ENCODE measurements at regions not wholly inside any gene's neighbourhood (a gene's known extent, or its start where the extent isn't known, plus 50 kb on each side); places are given as distances from the start of the nearest gene placed in this dataset.

DNA sequence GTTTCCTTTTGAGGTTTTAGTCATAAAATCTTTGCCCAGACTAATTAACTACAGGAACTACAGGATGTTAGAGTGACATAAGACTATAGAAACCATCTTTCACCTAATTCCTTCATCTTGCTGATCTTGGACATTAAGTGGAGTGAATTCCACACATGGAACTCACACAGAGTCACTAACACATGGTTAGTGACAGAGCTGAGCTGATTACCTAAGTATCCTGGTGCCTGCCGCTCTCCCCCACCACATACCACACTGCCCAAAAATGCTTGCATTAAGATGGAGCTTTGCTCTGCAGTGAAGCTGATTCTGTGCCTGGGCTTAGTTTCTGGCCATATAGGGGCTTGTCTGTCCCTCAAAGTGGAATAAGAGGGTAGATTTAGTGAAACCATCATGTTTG is 332.9 kb upstream of the NT5C1B start:
- no peak for DNase-seq

DNA sequence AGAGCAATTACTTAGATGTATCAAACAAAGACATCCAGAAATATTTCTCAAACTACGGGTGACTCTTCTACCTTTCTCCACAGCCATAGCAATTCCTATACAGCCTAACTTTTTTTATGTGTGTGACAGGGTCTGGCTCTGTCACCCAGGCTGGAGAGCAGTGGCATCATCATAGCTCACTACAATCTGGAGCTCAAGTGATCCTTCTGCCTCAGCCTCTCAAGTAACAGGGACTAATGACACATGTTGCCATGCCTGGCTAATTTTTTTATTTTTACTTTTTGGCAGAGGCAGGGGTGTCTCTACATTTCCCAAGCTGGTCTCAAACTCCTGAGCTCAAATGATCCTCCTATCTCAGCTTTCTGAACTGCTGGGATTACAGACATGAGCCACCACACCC is 328.9 kb upstream of the NT5C1B start:
- no peak for DNase-seq

DNA sequence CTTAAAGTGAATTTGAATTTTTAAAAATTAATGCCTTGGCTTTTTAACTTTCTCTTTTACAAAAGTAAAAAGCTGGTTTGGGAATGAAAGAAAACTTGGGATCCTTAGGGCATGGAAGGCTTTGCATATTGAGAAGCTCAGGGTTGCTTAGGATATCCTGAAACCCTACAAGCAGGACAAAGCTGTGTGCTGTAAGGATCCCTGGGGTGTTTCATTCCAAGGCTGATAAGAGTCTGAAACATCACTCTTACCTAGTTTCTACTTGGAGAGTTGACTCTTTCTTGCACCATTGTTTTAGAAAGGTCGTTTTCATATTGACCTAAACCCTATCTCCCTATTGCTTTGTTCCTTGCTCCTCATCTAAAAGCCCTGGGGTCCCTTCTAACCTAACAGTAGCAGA is 325.9 kb upstream of the NT5C1B start:
- DNase-seq, result no peak

DNA sequence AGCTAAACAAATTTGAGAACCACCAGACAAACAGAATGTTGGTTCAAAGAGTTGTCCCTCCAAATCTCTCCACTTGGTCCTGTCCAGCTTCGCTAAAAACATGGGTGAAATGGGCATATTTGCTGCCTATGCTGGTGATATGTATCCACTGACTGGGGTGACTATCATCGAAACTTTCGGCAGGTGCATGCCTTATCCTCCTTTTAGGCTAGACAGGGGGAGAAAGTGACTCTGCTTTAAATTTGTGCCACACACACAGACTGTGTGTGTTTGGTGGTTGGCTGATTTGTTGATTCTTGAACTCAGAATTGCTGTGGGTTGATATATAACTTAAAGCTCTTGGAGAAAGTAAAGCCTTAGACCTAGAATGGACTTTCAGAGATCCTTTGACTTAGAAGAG is 324.1 kb upstream of the NT5C1B start:
- DNase-seq, result no peak

DNA sequence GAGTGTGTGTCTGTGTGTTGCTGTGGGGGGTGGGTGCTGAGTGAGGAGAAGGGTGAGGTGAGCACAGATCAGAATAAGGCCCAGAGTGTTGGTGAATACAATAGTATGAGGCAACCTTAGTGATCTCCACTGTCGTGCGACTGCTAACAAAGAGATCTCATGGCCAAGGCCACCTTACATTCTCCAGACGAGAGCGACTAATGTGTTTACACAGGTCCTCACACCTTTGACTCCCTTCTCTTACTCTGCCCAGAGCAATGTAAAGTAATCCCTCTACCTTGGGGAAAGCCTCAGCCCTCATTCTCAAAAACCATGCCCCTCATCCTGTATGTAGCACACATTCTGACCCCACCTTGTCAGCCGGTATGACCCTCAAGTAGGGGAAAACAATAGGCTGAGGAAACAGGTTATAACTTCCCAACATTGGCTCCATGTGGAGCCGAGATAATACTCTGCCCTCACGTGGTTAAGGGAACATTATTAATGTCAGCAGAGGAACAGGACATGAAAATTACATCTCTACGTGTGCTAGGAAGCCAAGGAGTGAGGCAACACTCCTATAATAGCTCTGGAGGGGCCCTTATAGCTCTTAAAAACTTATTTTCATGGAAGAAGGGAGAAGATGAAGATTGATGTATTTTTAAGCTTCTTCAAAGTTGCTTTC is 323.0 kb upstream of the NT5C1B start:
- DNase-seq, result no peak

DNA sequence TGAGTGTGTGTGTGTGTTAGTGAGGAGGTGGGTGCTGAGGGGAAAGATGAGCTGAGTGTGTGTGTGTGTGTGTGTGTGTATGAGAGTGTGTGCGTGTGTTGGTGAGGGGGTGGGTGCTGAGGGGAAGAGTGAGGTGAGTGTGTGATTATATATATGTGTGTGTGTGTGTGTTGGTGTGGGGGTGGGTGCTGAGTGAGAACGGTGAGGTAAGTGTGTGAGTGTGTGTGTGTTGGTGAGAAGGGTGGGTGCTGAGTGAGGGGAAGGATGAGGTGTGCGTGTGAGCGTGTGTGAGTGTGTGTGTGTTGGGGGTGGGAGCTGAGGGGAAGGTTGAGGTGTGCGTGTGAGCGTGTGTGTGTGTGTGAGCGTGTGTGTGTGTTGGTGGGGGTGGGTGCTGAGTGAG is 322.0 kb upstream of the NT5C1B start:
- DNase-seq, result no peak

DNA sequence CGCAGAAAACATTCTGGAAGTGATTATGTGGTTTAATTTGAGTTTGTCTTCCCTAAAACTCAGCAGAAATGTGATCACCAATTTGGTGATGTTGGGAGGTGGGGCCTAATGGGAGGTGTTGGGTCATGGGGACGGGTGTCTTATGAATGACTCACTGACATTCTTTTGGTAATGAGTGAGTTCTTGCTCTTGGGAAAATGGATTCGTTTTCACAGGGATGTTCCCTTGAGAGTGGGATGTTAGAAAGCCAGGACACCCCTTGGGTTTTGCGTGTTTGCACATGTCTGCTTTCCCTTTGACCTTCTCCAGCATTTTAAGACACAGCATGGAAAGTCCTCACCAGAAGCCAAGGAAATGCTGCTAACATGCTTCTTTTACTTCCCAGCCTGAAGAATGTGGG is 321.5 kb upstream of the NT5C1B start:
- no peak for DNase-seq

DNA sequence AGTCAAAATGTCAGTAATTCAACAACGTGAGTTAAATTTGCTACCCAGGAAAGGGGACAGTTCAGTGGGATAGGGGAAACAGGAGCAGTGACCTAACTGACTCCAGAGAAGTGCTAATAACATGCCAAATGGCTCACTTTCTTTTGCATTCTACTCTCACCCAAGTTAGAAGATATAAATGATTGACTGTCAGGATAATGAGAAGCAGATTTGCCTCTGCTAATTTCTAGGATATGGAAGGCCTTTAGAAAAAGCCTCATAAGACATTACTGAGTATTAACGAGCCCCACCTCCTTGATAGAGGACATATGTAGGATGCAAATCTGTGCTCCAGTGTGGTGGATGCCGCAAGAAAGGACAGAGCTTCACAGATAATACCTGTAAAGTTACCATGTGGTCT is 318.6 kb upstream of the NT5C1B start:
- DNase-seq, result no peak

DNA sequence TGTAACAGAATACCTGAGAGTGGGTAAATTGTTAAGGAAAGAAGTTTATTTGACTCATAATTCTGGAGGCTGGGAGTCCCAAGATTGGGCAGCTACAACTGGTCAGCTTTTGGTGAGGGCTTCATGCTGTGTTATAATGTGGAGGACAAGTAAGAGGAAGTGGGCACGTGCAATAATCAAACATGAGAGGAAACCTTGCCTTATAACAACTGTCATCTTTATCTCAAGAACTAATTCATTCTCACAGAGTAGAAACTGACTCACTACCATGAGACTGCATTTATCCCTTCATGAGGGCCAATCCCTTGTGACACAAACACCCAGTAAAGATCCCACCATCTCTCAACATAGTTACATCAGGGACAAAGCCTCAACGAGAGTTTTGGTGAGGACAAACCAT is 318.1 kb upstream of the NT5C1B start:
- DNase-seq, result no peak

DNA sequence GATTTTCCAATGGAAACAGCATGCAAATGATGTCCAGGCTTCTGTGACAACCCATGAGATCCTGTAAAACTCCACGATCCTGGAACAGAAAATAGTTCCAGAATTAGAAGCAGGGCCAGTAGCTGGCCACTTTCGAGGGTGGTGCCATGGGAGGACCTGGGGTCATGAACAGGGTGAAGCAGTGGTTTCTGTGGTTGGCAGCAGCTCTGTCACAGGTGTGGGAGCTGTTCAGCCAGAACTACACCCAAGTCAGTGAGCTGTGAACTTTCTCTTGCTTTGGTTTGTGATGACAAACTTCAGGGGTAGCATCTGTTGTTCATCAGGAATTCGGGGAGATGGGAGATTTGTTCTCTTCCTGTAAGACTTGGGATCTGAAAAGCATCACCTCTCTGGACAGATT is 314.4 kb upstream of the NT5C1B start:
- DNase-seq, result no peak

DNA sequence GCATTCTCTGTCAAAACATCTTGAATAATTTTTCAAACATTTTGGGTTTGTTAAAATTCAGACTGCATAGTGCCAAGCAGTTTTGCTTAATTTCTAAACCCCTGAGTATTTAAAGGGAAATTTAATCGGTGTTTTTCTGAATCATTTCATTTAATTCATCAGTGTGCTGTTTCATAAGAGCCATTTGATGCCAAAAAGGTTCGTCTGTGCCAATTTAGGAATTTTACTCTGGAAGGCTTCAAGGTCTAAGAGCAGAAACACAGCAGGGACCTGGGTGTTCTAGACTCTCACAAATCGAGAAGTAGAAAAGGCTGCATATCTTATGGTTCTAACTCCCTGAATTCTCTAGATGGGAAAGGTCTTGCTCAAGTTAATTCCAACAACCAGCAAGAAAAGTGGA is 311.9 kb upstream of the NT5C1B start:
- no peak for DNase-seq

DNA sequence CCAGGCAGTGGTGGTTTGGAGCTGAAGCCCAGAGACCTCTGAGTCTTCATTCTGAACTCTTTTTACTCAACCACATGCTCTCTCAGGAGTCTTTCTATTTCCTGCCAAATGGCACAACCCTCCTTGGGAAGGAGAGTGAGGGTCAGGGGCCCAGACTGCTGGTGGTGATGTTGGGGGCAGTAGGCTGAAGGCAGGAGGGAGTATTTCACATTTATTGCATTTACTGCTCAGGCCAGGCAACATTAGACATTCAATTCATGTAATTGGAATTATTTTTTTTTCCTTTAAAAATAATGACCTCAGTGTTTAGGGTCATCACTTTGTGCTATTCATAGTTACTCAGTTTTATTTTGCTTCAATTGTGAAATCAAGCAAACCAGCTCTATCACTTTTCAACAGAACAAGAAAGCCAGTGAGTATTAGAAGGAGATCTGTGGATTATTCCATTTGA is 311.3 kb upstream of the NT5C1B start:
- DNase-seq, result no peak

DNA sequence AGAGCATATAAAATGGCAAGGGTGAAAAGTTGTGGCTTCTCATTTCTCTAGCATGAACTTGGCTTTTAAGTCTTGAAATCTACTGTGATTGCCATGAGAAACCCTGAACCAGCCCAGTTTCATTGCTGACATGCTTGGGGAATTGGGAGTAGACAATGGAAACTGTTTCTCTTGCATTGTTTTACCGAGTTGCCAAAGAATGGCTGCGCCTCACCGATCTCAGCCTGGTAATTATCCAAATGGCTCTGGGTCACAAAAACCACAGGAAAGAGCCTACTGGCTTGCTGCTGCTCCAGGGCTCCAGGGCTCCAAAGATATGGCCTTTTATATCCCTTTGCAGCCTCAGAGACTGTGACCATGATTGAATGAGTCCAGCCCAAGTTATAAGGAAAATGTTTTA is 310.4 kb upstream of the NT5C1B start:
- DNase-seq, result no peak

DNA sequence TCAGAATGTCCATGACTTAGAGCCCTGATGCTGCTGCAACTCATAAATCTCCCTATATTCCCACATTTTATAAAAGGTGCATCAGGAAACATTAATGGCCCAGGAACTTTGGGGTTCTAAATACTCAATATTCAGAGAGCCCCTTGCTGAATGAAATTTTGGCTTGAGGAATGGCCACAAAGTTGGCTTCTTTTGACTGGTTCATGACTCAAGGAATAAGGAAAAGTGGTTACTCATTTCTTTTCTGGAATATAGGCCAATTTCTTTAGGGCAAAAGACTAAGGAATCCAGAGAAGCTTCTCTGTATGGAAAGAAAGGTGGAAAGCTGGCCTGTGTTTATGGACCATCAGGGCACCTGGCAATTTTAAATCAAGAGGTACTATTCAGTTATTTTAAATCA is 308.9 kb upstream of the NT5C1B start:
- DNase-seq, result no peak

DNA sequence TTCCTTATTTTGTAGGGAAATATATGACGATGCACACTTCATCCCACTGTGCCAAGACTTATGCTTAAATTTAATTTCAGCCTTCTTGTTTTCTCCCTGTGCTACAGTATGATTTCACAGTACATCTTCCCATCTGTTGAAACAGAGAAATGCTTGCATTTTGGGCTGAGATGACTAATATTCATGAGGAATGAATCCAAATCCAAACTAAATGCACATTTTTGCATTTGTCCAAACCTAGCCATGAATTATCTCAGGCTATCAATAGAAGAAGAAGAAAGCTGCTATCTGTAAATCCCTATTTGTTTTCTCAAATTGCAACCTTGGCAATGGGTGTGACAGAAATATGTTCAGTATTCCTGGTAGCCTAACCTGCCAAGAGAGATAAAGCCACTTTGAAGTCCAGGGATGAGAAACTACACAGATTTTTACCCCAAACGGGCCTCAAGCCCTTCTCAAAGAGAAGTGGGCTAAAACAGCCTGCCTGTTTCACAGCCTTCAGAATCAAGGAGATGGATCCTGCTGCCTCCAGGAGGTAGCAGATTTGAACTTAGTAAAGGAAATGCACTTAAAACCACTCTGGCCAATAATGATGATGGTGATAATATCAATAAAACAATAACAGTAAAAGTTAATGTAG is 306.9 kb upstream of the NT5C1B start:
- DNase-seq, result no peak

DNA sequence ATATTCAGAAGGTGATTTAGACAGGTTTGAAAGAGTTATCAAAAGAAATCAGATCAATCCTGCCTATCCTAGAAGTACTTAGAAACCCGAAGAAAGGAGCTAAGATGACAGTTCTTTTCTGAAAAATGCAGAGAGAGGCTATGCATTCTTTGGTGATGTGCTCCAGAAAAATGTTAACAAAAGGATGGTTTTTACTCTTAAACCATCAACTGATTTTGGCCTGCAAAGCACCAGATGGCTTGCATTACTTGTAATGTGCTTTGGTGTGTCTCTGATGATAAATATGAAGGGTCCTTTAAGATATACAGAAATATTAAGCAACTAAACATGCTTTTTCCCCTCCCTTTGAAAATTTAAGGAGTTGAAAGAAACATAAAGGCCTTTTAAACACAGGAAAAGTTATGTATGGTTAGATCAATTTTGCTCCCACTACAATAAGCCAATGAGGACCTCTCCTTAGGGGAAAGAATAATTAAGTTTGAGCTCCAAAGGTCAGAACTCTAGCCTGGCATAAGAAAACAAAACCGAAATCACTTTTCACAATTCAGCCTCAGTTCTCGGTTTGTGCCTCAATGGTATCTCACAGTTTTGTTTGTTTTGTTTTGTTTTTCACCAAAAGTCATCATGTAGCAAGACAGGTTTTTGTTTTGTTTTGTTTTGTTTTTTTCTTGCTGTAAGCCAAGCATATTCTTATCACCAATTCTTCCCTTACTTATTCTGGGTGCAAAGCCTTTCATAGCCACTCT is 302.4 kb upstream of the NT5C1B start:
- DNase-seq, result no peak

DNA sequence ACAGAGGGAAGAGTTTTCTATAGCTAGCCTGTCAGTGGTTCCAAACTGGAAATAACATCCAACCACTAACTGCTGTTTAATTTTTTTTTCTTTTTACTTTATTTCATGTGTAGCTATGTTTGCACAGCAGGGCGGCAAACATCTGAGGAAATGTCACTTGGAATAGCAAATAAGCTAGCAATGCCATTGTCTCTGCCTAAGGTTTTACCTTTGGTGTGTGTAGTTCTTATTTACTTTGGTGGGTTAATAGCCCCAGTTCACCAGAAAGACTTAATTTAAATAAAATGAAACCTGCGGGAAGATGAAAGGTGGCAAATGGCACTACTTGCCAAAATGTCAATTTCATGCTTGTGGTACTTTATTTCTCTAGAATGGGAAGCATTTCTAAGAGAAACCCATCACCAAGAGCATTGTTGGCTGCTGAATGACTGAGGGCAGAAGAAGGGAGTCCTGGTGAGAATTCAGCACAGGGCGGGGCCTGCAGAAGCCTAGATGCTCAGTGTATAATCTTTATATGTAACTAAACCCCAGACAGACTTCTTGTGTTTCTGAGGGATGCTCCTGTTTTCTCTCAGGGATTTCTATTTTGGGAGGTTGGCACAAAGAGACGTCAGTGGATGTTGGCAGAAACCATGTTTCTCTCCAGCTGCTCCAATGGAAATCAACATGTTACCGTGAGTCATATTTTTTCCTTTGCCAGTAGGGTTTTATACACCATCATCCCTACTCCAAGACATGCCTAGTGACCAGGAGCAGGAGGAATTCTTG is 300.4 kb upstream of the NT5C1B start:
- DNase-seq, result no peak

DNA sequence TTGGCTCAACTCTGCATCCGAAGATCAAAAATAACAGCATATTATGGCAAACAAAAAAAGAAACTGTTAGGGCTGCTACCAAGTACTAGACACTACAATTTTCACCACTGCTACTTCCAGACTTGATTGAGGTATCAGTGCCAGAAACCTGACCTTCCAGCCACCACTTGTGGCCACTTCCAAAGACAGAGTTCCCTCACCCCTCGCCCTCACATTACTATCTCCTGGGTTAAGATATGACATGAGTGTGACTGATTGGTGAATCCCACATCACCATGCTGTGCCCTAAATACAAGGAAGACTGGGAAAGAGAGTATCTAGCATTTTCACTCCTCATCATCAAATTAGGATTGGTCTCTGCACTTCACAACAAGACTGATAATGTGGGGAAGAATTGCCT is 296.1 kb upstream of the NT5C1B start:
- DNase-seq, result no peak

DNA sequence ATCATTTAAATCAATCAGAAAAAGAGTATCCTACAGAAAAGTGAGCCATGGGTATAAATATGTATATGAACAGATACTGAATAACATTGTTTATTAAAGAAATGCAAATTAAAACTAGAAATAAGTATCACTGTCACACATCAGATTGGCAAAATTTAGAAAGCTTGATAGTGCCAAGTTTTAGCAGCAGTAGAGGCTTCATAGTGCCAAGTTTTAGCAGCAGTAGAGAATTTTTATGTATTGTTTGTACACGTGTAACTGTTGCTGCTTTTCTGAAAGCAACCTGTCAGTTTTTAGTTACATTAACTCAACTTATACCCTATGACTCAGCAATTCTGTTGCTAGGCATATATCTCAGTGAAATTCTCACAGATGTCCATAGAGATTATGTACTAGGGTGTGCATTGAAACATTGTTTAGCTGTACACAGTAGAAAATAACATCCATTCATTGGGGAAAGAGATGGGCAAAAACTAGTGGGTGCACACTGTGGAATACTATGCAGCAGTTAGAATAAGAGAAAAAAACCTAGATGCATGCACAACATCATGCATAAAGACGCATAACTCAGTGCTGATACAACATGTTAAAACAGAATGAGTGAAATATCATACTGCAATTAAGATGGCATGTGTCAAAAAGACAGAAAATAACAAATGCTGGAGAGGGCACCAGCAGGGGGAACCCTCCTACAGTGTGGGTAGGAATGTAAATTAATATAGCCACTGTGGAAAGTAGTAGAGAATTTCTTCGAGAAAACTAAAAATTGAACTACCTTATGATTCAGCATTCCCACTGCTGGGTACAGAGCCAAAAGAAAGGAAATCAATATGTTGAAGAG is 294.5 kb upstream of the NT5C1B start:
- no peak for DNase-seq

DNA sequence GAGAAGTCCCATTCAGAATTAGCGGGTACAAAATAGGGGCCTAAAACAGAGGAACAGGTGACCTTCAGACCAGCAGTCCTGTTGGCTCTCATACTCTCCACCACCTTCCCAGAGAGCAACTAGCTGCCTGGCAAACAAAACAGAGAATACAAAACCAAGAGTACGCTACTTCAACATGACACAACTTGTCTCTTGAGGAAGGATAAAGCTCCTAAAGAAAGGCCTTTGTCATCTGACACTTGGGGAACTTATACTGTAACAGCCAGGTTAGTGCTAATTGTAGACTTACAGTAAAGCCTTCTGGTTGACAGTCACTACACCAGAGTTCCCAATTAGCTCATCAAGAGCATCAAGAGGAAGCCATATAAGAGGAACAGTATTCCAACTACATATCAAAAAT is 282.1 kb upstream of the NT5C1B start:
- DNase-seq, result no peak

DNA sequence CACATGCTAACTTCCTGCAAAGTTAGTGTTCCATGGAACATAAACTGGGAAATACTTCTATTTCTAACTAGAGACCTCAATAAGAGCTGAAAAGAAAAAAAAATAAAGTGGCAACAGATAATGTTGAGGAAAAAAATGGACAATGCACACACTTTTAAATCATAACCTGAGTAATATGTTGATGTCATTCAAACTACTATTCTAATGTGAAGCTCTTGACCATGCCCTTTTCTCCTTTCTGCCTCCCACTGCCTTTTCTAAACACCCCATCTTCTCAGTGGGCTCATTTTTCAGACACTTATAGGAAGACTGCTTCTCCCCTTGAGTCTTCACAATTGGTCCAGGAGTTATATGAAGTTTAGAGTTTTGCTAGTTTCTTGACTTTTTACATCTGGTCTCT is 280.9 kb upstream of the NT5C1B start:
- no peak for DNase-seq

DNA sequence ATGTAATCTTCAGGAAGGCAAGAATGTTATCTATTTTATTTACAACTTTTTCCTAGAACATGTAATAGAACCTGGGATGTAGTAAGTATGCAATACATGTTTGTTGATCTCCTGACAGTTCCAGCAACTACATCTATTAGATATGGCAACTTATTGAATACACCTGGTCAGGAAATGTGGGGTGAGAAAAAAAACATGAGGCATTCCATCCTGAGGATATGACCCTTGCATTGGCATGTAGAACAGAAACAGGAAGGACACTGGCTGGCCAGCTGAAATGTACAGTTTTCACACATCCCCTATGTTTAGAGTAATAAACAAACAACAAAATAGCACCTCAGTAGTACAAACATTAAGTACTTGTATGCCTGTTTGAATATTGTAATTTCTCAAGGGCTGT is 272.6 kb upstream of the NT5C1B start:
- no peak for DNase-seq

DNA sequence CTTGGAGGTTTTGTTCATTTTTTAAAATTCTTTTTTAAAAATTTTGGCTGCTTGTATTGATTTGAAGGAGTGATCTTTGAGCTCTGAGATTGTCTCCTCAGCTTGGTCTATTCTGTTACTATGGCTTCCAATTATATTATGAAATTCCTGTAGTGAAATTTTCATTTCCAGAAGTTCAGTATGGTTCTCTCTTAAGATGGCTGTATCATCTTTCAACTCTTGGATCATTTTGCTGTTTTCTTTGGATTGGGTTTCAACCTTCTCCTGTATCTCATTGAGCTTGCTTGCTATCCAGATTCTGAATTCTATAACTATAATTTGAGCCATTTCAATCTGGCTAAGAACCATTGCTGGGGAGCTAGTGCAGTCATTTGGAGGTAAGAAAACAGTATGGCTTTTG is 270.8 kb upstream of the NT5C1B start:
- no peak for DNase-seq
